ENCODE measurements at regions not wholly inside any gene's neighbourhood (a gene's known extent, or its start where the extent isn't known, plus 50 kb on each side); places are given as distances from the start of the nearest gene placed in this dataset.

- TF ChIP-seq RAD21 (CRISPR knock-in tag; IDR thresholded peaks at IDR 0.05) (no peak), EP300 (IDR thresholded peaks at IDR 0.05; ENCODE audit: low read depth in 2 of 2, low read length in 2 of 2) (no peak), EP300 (CRISPR knock-in tag; IDR thresholded peaks at IDR 0.05; ENCODE audit: borderline replicate concordance) (no peak), KLF13 (CRISPR knock-in tag; IDR thresholded peaks at IDR 0.05) (no peak), CTCF (CRISPR knock-in tag; IDR thresholded peaks at IDR 0.05) (no peak), MAX (IDR thresholded peaks at IDR 0.05) (no peak), CREM (IDR thresholded peaks at IDR 0.05) (no peak), CREM (CRISPR knock-in tag; IDR thresholded peaks at IDR 0.05) (no peak), FOXP4 (CRISPR knock-in tag; IDR thresholded peaks at IDR 0.05) (no peak), HOXA7 (CRISPR knock-in tag; IDR thresholded peaks at IDR 0.05) (no peak), LRRFIP1 (CRISPR knock-in tag; conservative IDR thresholded peaks at IDR 0.05) (no peak), PITX1 (CRISPR knock-in tag; IDR thresholded peaks at IDR 0.05) (no peak)
These were observed 62.1 kb upstream of the SLC38A4 start for GRCh38 chr12:46887870-46888269.

Measured in HepG2 (cell line).